Right lobe of liver (tissue), 4 donors: ENCODE measurements at regions not wholly inside any gene's neighbourhood (a gene's known extent, or its start where the extent isn't known, plus 50 kb on each side); places are given as distances from the start of the nearest gene placed in this dataset.

Experiments used
- CTCF ChIP-seq, 4 donors: fragments of 200-600 bp in 3 of 4; fragments of 450-650 bp in 1 of 4; IDR thresholded peaks; one replicate each; pipeline versions ENCODE4 v1.5.1 to v1.8.0; 2016 to 2022; ENCODE audit warnings: antibody characterized with exemption in 4 of 4, mild to moderate bottlenecking in 2 of 4
- POLR2A ChIP-seq: fragments of 450-650 bp; IDR thresholded peaks from one replicate; pipeline ENCODE4 v1.6.1; 2017; ENCODE audit warnings: antibody characterized with exemption, mild to moderate bottlenecking
- donor health status: DM: no; HTN: no; CAD: no.
- donor health status: DM: no; HTN: no; CAD: no.
- donor health status: DM: no; HTN: yes; CAD: no.

GRCh38 chr11:100602716-100603115 lies 84.4 kb upstream of the ARHGAP42 start:
- TF ChIP-seq CTCF (IDR thresholded peaks at IDR 0.05), result no peak
- no peak for TF ChIP-seq POLR2A
